ENCODE measurements at regions not wholly inside any gene's neighbourhood (a gene's known extent, or its start where the extent isn't known, plus 50 kb on each side); places are given as distances from the start of the nearest gene placed in this dataset.
"Not testable (repeated sequence)": the region's sequence is repeated elsewhere in the genome, so short reads cannot be mapped to it uniquely, and the experiment has no call there.

DNA sequence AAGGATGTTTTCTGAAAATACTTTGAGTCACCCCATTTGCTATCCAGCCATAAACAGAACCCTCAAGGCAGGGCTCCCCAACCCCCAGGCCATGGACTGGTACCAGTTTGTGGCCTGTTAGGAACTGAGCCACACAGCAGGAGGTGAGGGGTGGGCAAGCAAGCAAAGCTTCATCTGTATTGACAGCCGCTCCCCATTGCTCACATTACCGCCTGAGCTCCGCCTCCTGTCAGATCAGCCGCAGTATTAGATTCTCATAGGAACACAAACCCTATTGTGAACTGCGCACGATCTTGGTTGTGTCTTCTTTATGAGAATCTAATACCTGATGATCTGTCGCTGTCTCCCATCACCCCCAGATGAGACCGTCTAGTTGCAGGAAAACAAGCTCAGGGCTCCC, 543.8 kb downstream of the CBLN4 start:
- no peaks in the 10 kb centered on the region for H3K36me3 Mint-ChIP-seq
- H3K4me3 Mint-ChIP-seq = no peak overlapping the region
- no peaks in the 10 kb centered on the region for H3K27me3 Mint-ChIP-seq
- no peaks in the 10 kb centered on the region for H3K4me1 Mint-ChIP-seq
- peaks cover 0 to 8% (median 0%) of the 10 kb centered on the region in 9 donors for H3K9me3 Mint-ChIP-seq
- POLR2A ChIA-PET = no interaction called here
- DNase-seq (no peak), ATAC-seq (no peak)
- no peak overlapping the region for H3K27ac Mint-ChIP-seq

DNA sequence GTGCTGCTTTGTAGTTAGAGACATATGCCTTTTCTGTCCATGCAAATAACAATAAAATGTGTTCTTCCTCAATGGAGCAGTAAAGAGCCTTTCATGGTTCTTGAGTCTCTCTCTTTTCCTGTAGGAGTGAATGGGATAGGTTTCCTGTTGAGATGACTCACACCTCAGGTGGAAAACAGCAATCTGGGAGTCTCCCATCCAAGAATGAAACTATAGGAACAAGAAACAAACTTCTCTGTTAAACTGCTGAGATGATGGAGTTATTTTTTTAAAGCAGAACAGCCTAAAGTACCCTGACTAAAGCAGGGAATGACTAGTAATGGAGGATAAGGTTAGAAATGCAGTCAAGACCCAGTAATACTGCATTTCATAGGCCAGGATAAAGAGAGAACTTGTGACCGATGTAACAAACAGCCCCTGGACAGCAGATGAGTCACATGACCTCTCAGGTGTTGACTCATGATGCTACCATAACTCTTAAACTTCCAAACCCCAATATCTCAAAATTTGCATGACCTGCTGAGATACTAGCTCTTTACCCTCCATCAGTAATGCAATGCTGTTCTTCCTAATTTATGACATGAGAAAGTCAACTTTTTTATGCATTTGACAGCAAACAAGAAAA, 548.9 kb downstream of the CBLN4 start:
- no peaks in the 10 kb centered on the region for H3K4me1 Mint-ChIP-seq
- no peak for DNase-seq

DNA sequence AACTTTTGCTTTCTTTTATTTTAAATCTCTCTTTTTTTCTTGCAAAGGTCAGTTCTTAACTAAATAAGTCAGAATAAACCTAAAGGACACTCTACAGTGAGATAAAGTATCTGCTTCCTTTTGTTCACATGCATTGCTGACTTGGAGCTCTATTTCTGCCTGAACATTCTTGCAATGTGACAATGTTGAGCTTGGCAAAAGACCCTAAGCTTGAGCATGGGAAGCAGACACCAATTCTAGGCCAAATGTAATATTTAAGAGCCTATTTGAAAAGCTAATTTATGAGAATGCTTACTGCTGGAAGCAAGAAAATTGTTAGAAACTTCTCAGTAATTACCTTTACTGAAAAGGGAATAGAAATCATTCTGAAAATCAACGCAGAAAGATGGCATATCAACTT, 556.2 kb downstream of the CBLN4 start:
- no peak overlapping the region for H3K27ac Mint-ChIP-seq
- H3K36me3 Mint-ChIP-seq = no peaks in the 10 kb centered on the region
- no peak overlapping the region for H3K4me3 Mint-ChIP-seq
- peaks cover 0 to 3% (median 0%) of the 10 kb centered on the region in 5 donors for H3K27me3 Mint-ChIP-seq
- DNase-seq (no peak), ATAC-seq (no peak)
- H3K9me3 Mint-ChIP-seq = peaks cover 0 to 9% (median 0%) of the 10 kb centered on the region in 9 donors
- POLR2A ChIA-PET = no interaction called here
- H3K4me1 Mint-ChIP-seq = no peaks in the 10 kb centered on the region

More for the DNA sequence above, 548.9 kb downstream of the CBLN4 start:
- no peak for ATAC-seq
- Mint-ChIP-seq H3K27me3 (no peaks in the 10 kb centered on the region), H3K36me3 (no peaks in the 10 kb centered on the region), H3K27ac (no peak overlapping the region), H3K9me3 (peaks cover 0 to 7% (median 0%) of the 10 kb centered on the region in 9 donors), H3K4me3 (no peak overlapping the region)
- POLR2A ChIA-PET = no interaction called here

- peaks cover 0 to 3% (median 0%) of the 10 kb centered on the region in 5 donors for H3K27me3 Mint-ChIP-seq
- POLR2A ChIA-PET = no interaction called here
- H3K9me3 Mint-ChIP-seq = peaks cover 0 to 11% (median 0%) of the 10 kb centered on the region in 9 donors
- H3K4me3 Mint-ChIP-seq = no peak overlapping the region
- no peak for DNase-seq
- H3K4me1 Mint-ChIP-seq = no peaks in the 10 kb centered on the region
- no peak overlapping the region for H3K27ac Mint-ChIP-seq
- no peak for ATAC-seq
- H3K36me3 Mint-ChIP-seq = no peaks in the 10 kb centered on the region
These were observed 559.0 kb downstream of the CBLN4 start for GRCh38 chr20:55446301-55446700.

- no peaks in the 10 kb centered on the region for H3K4me1 Mint-ChIP-seq
- no peaks in the 10 kb centered on the region for H3K27me3 Mint-ChIP-seq
- H3K4me3 Mint-ChIP-seq = no peak overlapping the region
- no peak for DNase-seq
- POLR2A ChIA-PET = no interaction called here
- no peak for ATAC-seq
- no peaks in the 10 kb centered on the region for H3K36me3 Mint-ChIP-seq
- H3K27ac Mint-ChIP-seq = no peak overlapping the region
- H3K9me3 Mint-ChIP-seq = peaks cover 0 to 2% (median 0%) of the 10 kb centered on the region in 9 donors
These were observed 566.2 kb downstream of the CBLN4 start for GRCh38 chr20:55439070-55439469.

- POLR2A ChIA-PET = no interaction called here
- Mint-ChIP-seq H3K27ac (no peak overlapping the region), H3K4me3 (no peak overlapping the region), H3K36me3 (no peaks in the 10 kb centered on the region), H3K4me1 (no peaks in the 10 kb centered on the region), H3K9me3 (peaks cover 0 to under 1% (median 0%) of the 10 kb centered on the region in 9 donors), H3K27me3 (no peaks in the 10 kb centered on the region)
- no peak for ATAC-seq
- DNase-seq = no peak
These were observed 567.4 kb downstream of the CBLN4 start for GRCh38 chr20:55437798-55438415.

GRCh38 chr20:55424968-55425367, 580.4 kb downstream of the CBLN4 start:
- ATAC-seq = no peak
- DNase-seq = no peak

DNA sequence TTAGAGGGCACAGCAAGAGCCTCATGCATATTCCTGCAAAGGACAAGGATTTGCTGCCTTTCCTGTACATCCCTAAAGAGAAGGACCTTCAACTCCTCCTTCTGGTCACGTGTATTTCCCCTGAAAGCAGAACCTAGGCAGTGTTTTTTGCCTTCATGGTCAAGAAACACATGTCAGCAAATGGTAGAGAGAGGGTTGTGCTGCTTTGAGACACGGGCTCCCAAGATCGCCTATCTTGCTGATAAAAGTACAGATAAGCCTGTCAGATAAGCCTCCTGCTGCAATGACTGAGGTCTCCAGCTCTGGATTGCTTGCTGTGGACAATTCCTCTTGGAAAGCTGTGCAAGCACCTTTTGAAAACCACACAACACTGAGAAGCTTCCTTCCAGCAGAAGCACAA, 580.8 kb downstream of the CBLN4 start:
- Mint-ChIP-seq H3K27me3 (peaks cover 0 to 19% (median 3%) of the 10 kb centered on the region in 5 donors), H3K4me1 (no peaks in the 10 kb centered on the region), H3K4me3 (no peak overlapping the region), H3K27ac (no peak overlapping the region), H3K9me3 (peaks cover 0 to 13% (median 2%) of the 10 kb centered on the region in 9 donors), H3K36me3 (peaks cover 0 to 3% (median 0%) of the 10 kb centered on the region in 3 donors)
- ATAC-seq = no peak
- no peak for DNase-seq
- POLR2A ChIA-PET = no interaction called here

More at GRCh38 chr20:55424968-55425367, 580.4 kb downstream of the CBLN4 start:
- peaks cover 0 to 19% (median 3%) of the 10 kb centered on the region in 5 donors for H3K27me3 Mint-ChIP-seq
- POLR2A ChIA-PET = no interaction called here
- no peak overlapping the region for H3K27ac Mint-ChIP-seq
- no peak overlapping the region for H3K4me3 Mint-ChIP-seq
- H3K4me1 Mint-ChIP-seq = no peaks in the 10 kb centered on the region
- H3K36me3 Mint-ChIP-seq = peaks cover 0 to 3% (median 0%) of the 10 kb centered on the region in 3 donors
- peaks cover 0 to 12% (median 2%) of the 10 kb centered on the region in 9 donors for H3K9me3 Mint-ChIP-seq

GRCh38 chr20:55417836-55418235, 587.5 kb downstream of the CBLN4 start:
- H3K27me3 Mint-ChIP-seq = peaks cover 0 to 12% (median 3%) of the 10 kb centered on the region in 5 donors
- peaks cover 0 to 8% (median 0%) of the 10 kb centered on the region in 9 donors for H3K9me3 Mint-ChIP-seq
- no peak overlapping the region for H3K4me3 Mint-ChIP-seq
- no peaks in the 10 kb centered on the region for H3K36me3 Mint-ChIP-seq
- ATAC-seq (no peak), DNase-seq (no peak)
- no peak overlapping the region for H3K27ac Mint-ChIP-seq
- POLR2A ChIA-PET = no interaction called here
- H3K4me1 Mint-ChIP-seq = no peaks in the 10 kb centered on the region

- no peaks in the 10 kb centered on the region for H3K27me3 Mint-ChIP-seq
- no peak for DNase-seq
- POLR2A ChIA-PET = no interaction called here
- H3K9me3 Mint-ChIP-seq = peaks cover 0 to 10% (median 0%) of the 10 kb centered on the region in 9 donors
- no peak overlapping the region for H3K4me3 Mint-ChIP-seq
- no peaks in the 10 kb centered on the region for H3K36me3 Mint-ChIP-seq
- ATAC-seq = no peak
- H3K27ac Mint-ChIP-seq = no peak overlapping the region
- no peaks in the 10 kb centered on the region for H3K4me1 Mint-ChIP-seq
These were observed 589.7 kb downstream of the CBLN4 start for GRCh38 chr20:55415567-55416142.

DNA sequence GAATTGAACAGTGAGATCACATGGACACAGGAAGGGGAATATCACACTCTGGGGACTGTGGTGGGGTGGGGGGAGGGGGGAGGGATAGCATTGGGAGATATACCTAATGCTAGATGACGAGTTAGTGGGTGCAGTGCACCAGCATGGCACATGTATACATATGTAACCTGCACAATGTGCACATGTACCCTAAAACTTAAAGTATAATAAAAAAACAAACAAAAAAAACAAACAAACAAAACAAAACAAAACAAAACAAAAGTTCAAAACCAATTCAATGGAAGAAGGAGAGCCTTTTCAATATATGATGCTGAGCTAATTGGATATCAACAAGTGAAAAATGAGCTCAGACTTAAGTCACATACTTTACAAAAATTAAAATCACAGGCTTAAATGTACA, 592.8 kb downstream of the CBLN4 start:
- H3K9me3 Mint-ChIP-seq, H3K27ac Mint-ChIP-seq, POLR2A ChIA-PET, DNase-seq, H3K4me3 Mint-ChIP-seq, H3K4me1 Mint-ChIP-seq, H3K36me3 Mint-ChIP-seq, ATAC-seq: not testable (repeated sequence)
- peaks cover 0 to 16% (median 1%) of the 10 kb centered on the region in 5 donors for H3K27me3 Mint-ChIP-seq

DNA sequence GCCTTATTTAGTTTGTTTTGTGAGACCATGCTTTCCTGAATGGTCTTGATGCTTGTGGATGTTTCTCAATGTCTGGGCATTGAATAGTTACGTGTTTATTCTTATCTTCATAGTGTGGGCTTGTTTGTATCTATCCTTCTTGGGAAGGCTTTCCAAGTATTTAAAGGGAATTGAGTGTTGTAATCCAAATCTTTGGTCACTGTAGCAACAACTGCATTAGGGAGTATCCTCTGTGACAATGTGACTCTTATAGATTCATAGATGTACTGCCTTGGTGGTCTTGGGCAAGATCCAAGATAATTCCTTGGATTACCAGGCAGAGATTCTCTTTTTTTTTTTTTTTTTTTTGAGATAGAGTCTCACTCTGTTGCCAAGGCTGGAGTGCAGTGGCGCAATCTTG, 598.4 kb downstream of the CBLN4 start:
- peaks cover 7 to 18% (median 9%) of the 10 kb centered on the region in 9 donors for H3K9me3 Mint-ChIP-seq
- H3K4me1 Mint-ChIP-seq = peaks cover 0 to 1% (median 0%) of the 10 kb centered on the region in 4 donors
- DNase-seq (no peak), ATAC-seq (no peak)
- no peak overlapping the region for H3K4me3 Mint-ChIP-seq
- peaks cover 0 to 16% (median 1%) of the 10 kb centered on the region in 5 donors for H3K27me3 Mint-ChIP-seq
- POLR2A ChIA-PET = no interaction called here
- H3K36me3 Mint-ChIP-seq = no peaks in the 10 kb centered on the region
- no peak overlapping the region for H3K27ac Mint-ChIP-seq

DNA sequence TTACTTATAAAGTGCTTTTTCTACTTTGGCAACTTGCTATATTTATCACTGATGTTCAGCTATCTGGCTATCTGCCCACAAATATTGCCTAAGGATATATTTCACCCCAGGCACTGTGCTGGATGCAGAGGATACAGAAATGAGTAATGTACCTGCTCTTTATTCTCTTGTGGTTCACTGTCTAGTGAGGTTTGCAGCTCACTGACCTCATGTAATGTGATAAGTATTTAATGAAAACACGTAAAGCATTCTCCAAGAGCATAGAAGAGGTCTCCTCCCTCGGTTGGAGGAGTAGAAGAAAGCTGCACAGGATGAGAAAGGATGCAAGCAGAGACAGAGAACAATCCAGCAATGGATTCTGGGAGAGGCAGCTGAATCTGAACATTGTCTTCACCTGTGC, 610.7 kb downstream of the CBLN4 start:
- POLR2A ChIA-PET = no interaction called here
- no peaks in the 10 kb centered on the region for H3K27me3 Mint-ChIP-seq
- ATAC-seq (no peak), DNase-seq (no peak)
- no peak overlapping the region for H3K27ac Mint-ChIP-seq
- no peak overlapping the region for H3K4me3 Mint-ChIP-seq
- no peaks in the 10 kb centered on the region for H3K4me1 Mint-ChIP-seq
- peaks cover 0 to 22% (median 10%) of the 10 kb centered on the region in 9 donors for H3K9me3 Mint-ChIP-seq
- no peaks in the 10 kb centered on the region for H3K36me3 Mint-ChIP-seq

Measured in naive thymus-derived CD8-positive, alpha-beta T cell (primary cell).